GM18909 (cell line): ENCODE measurements at regions not wholly inside any gene's neighbourhood (a gene's known extent, or its start where the extent isn't known, plus 50 kb on each side); places are given as distances from the start of the nearest gene placed in this dataset.

Experiments
- ATAC-seq: cut with Tn5 transposase; IDR thresholded peaks from one replicate; pipeline ENCODE4 v1.9.1; 2021; ENCODE audit warnings: mild to moderate bottlenecking; ENCODE audit not compliant: unreplicated experiment, poor library complexity

DNA sequence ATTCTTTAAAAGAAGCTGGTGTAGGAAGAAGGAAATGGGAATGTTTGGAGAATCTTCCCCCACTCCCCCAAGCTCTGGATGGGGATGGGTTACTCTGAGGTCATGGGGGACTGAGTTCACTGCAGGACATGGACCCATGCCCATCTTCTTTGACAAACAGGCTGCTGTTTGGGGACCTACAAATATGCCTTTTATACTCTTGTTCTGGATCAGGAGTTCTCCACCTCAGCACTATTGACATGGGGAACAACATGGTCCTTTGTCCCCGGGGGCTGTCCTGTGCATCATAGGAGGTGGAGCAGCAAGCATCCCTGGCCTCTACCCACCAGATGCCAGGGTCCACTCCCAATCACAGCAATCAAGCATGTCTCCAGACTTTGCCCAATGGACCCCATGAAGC, 365.8 kb upstream of the C1orf174 start:
- ATAC-seq: no peak

DNA sequence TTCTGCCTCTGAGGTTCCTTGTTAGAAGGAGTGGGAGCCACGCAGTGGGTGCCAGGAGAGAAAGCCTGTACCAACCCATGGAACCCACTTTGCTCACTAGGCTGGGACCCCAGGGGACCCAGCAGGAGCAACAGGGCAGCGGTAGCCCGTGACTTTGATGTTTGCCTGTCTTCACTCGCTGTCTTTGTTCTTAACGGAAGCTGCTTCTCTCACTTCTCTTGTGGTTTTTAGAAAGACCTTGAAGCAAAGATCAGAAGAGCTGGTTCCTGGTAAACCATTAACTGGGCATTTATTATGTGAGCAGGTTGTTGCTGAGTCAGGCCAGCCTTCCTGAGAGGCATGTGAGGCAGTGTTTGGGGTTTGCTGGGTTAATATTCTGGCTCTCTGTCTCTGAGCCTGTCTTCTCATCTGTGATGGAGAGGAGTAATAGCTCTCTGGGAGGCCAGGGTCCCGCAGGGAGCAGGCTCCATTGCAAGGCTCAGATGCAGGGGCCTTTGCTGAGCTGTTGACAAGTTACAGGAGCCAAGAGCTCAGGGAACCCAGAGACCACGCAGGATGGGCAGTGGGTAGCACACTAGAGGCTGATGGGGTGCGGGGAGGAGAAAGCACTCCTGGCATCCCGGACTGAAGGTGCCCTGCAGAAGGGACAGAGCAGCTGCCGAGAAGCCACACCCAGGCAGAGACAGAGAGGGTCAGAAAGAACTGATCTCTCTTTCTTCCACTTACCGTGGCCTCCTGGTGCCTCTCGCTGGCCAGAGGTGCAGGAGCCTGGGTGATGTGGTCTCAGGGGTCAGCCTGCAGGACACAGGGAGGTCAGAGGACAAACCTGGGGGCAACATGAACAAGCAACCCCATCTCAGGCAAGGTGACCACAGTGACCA, 367.5 kb upstream of the C1orf174 start:
- ATAC-seq: peak; percentile 94

DNA sequence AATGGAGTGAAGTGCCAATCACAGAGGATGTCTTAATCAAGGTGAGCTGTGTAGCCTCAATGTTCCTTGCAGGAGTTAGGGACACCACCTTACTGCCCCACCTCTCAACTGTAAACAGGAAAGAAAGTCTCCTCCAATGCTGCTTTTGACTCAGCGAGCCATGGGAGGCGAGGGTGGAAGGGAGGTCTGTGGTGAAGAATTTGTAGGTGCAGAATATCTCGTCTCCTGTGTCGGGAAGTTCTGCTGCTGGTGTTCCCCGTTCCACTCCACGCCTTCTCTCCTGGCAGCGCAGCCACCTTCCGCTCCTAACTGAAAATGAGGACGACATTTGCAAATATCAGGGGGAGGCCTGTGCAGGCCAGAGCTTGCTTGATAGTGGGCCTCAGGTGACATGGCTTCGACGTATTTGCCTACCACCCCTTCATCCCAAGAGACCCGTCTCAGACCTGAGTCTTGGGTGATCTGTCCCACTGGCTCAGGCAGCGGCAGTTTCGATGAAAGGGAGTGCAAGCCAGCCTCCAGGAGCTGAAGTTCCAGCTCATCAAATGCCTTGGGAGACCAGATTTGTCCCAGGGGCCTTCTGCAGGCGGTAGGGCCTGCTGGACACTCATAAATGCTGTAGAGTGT, 368.3 kb upstream of the C1orf174 start:
- ATAC-seq: no peak

DNA sequence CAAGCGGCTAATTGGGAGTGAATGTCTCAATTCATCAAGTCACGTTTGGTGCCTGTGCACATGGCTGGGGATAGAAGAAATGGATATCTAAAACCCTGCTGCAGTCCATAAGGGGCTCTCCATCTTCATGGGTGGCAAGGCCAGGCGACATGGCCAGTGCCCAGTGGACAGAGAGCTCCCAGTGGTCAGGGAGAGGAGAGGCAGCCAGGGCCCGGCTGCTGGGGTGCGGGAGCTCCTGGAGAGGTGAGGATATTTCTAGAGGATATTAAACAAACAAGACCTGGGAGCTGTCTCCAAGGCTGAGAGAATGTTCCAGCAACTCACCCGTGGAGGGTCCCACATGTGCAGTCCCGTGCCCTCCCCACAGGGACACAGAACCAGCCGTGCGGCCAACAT, 368.8 kb upstream of the C1orf174 start:
- ATAC-seq: no peak

DNA sequence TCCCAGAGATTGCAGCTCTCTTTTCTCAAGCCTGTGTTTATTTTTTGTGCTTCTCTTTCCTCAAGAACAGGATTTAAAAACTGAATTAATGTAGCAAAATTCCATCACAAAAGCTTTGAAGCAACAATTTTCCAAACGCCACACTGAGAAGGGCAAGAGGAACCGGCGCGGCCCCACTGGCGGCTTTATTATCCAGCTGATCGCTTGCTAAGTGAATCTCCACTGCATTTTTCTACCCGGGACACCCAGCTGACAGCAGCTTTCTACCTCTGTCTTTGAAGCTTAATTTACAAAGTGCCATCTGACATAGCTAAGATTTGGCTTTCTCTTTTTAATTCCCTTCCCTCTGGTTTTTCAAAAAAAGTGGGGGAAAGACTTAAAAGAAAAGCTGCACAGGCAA, 369.3 kb upstream of the C1orf174 start:
- no peak for ATAC-seq

DNA sequence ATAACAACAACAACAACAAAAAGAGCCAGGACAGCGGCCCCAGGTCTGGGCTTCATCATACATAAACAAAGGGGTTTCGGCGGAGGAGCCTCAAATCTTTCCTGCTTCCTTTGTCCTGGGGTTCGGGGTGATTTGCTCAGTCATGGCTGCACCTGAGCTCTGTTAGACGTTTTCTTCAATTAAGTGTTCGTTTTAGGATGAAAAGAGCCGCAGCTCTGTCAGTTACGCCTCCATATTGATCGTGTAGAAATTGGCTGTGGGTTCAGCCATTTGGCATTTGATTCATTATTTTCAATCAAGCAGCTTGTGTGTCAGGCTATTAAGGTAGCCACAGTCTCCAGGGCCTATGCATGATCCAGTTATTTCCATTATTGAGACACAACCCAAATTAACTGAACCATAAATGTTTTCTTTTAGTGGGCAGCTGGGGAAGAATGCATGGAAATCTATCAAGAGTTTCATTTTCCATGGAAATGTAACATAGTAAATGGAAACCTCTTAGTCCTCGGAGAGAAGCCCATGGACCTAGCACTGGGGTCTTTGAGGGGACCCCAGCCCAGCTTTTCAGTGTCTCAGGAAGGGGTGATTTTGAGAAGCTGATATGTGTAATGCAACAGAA, 370.0 kb upstream of the C1orf174 start:
- ATAC-seq: no peak

DNA sequence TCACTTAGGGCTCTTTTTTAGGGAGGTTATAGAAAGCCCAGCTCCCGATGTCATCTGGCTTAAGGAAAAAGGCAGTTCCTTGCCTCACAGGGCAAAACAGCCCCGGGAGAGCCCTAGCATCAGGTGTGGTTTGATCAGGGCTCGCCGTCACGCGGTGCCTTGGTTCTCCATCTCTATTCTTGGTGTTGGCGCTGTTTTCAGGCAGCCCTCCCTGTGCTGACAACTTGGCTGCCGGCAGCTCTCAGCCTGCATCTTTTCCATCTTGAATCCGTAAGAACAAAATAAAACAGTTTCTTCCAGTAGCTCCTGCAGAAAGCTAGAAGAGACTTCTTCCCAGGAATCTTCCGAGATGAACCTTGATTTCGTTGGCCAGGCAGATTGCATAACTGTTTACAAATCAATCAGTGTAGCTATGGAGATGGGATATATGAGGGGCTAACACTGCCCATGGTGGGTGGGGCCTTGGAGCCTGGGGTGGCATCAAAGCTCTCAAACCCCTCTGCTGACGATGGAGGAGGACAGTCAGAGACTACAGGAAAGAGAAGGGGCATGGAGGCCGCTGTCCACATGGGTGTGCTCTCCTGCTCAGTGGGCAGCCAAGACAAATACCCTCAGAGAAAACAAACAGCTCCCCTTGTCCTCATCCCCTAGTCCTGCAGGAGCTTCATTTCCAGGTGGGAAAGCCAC, 370.7 kb upstream of the C1orf174 start:
- no peak for ATAC-seq

DNA sequence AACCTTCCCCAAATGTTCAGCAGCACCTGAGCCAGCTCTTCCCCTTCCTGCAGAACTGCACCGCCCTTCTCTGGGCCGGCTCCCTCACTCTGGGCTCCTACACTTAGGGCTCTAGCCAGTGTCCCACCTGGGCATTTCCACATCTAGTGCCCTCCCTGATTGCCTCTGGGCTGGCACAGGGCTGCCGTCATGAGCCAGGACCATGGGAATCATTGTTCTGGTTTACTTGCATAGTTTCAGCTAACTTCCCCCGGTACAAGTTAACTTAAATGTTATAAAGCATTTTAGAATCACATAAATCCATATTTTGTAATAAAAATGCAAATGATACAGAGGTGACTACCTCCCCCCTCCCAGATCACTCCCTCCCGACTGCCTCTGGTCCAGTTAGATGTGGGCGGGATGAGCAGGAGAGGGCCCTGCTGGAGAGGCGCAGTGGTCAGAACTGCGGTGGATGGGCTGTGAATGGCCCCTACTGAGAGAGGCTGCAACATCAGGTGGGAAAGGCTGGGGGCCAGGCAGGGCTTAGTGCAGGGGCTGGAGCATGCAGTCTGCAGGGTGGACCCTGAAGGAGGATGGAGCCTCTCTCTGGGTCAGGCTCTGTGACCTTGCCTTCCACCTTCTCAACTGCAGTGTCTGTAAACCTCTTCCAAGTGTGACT, 371.4 kb upstream of the C1orf174 start:
- ATAC-seq: no peak

DNA sequence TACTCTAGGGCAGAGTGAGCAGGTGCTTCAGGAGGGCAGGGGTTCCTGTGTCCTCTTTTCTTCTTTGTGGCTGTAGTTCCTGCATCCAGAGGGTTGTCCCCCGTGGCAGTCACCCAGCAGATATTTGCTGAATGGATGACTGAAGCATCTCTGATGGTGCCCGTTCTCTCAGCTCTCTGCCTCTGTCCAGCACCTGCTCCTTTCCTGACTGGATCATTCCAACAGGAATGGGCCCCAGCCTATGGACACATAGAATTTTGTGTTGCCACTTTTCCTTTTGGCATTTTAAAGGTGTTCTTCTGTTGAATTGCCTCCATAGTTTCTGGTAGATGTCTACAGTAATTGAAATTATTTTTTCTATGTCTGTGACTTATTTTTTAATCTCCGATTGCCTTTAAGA, 372.5 kb upstream of the C1orf174 start:
- no peak for ATAC-seq

DNA sequence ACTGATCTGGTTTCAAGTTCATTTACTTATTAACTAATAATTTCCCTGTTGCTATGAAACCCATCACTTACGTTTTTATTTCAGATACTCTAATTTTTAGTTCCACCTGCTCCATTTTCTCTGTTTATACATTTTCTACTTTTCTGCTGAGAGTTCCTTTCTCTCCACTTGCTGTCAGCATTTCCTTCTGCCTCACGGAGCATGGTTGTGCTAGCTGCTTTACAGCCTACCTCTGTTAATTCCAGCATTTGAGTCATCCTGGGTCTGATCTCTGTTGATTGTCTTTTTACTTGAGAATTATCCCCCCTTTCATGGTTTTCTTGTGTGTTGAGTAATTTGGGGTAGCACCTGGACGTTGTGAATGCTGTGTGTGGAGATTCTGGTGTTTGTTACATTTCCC, 373.2 kb upstream of the C1orf174 start:
- ATAC-seq: no peak

DNA sequence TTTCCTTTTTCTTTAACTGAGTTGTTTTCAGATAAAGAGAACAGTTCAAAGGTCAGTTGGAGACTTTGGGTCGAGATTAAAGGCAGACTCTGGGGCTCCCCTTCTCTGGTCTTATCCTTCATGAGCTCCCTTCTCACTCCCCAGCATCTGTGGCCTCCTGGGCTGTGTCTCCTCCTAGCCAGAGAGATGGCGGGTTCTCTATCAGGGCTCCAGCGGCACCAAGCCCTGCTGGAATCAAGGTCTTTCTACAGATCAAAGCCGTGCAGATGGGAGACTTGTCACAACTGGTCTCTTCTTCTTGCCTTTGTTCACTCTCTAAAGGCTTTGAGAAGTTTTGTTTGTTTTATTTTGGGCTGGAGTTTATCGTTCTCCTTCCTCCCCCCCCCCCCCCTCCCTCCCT, 373.7 kb upstream of the C1orf174 start:
- ATAC-seq: no peak

DNA sequence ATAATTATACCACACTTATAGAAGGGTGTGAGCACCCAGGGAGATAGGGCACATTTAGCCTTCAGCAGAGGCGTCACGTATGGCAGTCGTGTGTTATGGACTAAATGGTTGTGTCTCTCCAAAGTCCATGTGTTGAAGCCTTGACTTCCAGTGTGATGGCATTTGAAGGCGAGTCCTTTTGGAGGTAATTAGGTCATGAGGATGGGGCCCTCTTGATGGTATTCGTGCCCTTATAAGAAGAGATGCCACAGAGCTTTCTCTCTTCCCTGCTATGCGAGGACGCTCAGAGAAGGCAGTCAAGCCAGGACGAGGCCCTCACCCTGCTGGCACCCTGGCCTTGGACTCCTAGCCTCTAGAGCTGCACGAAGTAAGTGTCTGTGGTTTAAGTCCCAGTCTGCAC, 375.0 kb upstream of the C1orf174 start:
- ATAC-seq: no peak

DNA sequence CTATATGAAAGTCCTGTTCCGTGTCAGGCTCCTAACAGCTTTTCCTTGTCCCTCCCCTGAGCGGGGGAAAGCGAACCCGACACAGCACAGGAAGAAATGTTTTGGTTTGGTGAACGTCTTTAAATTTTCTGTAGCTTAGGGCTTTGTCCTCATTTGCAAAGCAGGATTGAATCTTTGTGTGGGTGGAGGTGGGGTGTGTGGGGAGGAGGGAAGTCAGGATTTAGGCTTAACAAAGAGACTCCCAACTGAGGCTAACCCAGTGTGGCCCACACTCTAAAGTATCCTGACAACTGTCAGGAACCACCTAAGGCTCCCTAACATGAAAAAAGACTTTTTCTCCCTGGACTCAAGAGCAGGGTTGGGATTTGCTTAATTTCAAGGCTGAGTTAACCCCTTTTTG, 376.2 kb upstream of the C1orf174 start:
- ATAC-seq: no peak

DNA sequence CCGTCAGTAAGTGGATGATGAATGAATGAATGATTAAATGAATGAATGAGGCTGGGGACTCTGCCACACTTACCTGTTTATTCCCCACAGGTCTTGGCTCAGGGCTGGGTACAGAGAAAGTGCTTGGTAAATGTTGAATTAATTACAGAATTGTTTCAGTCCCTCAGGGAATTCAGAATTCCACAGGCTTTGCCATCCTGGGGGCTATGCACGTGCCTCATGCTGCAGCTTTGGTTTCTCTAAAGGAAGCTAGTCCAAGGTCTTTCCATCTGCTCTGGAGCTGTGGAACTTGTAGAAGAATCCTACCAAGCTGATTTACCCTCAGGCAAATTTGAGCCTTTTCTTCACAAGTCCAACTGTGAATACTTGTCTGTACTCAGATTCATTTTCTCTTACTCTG, 376.8 kb upstream of the AJAP1 start:
- no peak for ATAC-seq

DNA sequence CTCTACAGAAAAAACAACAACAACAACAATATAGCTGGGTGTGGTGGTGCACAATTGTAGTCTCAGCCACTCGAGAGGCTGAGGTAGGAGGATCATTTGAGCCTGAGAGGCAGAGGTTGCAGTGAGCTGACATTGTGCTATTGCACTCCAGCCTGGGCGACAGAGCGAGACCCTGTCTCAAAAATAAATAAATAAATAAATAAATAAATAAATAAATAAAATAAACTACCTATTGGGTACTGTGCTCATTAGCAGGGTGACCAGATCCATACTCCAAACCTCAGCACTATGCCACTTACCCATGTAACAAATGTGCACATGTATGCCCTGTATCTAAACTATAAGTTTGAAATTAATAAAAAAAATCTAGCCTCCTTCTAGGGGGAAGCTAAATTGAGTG, 369.4 kb upstream of the AJAP1 start:
- ATAC-seq: no peak

DNA sequence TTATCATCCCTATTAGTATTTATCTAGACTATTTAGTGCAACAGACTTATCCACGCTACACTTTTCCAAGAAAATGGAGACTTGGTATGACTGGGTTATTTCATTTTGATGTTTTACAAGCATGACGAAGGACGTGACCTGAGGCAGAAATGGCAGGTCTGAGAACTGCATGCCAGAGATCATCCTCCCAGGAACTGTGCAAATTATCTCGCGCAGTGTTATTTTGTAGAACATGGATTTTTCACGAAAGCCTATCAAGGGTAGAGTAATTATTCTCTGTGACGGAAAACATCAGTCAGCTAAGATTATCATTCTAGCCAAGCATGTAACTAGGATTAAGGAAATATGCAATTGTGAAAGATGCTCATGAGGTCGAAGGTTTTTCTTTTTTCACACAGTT, 361.5 kb upstream of the AJAP1 start:
- no peak for ATAC-seq

DNA sequence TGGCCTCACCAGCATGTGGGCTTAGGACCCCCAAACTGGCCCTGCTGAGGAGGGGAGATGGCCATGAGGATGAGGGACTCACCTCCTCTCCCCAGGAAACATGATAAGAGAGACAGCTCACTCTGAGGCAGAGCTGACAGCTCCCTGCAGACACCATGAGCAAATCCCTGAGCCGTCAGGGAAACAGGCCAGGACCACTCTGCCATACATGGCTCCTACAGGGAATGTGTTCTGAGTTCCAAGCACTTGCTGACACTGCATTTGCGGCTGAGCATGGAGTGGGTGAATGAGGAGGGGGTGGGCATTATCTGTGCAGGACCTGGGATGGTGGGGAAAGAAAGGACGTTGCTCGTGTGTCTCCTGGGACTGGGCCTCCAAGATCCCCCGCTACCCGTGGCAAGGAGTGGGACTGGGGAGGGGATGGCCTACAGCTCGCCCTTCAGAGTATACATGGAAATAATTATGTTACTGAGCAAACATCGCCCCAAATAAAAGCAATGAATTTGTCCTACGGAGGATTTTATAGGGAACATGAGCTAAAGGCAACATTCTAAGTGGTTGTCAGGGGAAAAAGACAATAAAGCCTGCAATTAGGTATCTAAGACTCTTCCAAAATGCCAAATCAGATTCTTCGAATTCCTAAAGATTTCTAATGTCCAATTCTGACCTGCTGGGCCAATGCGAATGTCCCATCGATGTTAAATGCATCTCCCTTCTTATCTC, 355.9 kb upstream of the AJAP1 start:
- ATAC-seq: no peak

DNA sequence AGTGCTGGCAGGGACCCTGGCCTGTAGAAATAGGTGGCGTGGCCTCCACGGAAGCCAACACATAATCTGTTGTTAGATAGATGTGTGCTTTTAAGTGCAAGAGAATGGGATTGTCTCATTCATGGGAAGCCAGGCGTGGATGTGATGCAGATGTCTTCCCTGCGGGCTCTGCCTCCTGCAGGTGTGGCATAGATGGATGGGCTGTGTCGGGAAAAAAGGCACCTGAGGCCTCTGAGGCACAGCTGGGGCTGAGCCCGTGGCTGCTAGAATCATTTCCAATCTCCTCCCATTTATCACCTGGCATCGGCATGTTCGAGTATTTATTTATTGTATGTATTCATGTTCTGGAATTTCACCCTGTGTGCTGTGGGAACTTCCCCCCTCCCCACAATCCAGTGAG, 353.4 kb upstream of the AJAP1 start:
- ATAC-seq: no peak

DNA sequence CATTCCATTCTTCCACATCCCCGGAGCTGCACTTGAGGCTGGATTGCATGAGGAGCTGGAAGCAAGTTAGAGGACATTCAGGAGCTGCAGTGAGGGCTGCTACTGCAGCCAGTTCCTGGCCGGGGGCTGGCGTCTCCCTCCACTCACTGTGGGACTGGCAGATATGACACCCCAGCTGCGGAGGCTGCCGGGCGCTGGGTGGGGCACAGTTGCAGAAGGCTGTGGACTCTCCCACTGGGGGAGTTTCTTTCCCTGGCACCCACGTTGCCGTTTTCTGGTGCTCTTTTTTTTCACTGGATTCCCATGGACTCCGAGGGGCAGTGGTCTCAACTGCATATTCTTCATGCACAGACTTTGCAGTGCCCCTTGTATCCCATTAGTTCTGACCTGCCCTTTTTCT, 351.1 kb upstream of the AJAP1 start:
- no peak for ATAC-seq
